ENCODE measurements at regions not wholly inside any gene's neighbourhood (a gene's known extent, or its start where the extent isn't known, plus 50 kb on each side); places are given as distances from the start of the nearest gene placed in this dataset.

- no peak for DNase-seq
Measured at GRCh38 chr1:187091666-187092065, 262.9 kb downstream of the PLA2G4A start.

- no peak for DNase-seq
Measured at GRCh38 chr1:187092104-187092503, 263.4 kb downstream of the PLA2G4A start.

GRCh38 chr1:187096689-187097088 lies 267.9 kb downstream of the PLA2G4A start:
- no peak for DNase-seq

- DNase-seq: no peak
Measured at GRCh38 chr1:187110351-187110750, 281.6 kb downstream of the PLA2G4A start.

GRCh38 chr1:187114792-187115191 lies 286.0 kb downstream of the PLA2G4A start:
- DNase-seq: no peak

- no peak for DNase-seq
Measured at GRCh38 chr1:187121661-187122060, 292.9 kb downstream of the PLA2G4A start.

- DNase-seq: no peak
Measured at GRCh38 chr1:187122566-187122965, 293.8 kb downstream of the PLA2G4A start.

- DNase-seq: no peak
Measured at GRCh38 chr1:187129132-187129531, 300.4 kb downstream of the PLA2G4A start.

- no peak for DNase-seq
Measured at GRCh38 chr1:187143783-187144182, 315.0 kb downstream of the PLA2G4A start.

- DNase-seq: no peak
Measured at GRCh38 chr1:187146388-187146787, 317.6 kb downstream of the PLA2G4A start.

- DNase-seq: no peak
Measured at GRCh38 chr1:187151555-187151954, 322.8 kb downstream of the PLA2G4A start.

GRCh38 chr1:187153047-187153446 lies 324.3 kb downstream of the PLA2G4A start:
- DNase-seq: no peak

GRCh38 chr1:187157115-187157514 lies 328.4 kb downstream of the PLA2G4A start:
- no peak for DNase-seq

- no peak for DNase-seq
Measured at GRCh38 chr1:187157552-187157951, 328.8 kb downstream of the PLA2G4A start.

GRCh38 chr1:187167555-187167954 lies 338.8 kb downstream of the PLA2G4A start:
- DNase-seq: no peak

- DNase-seq: no peak
Measured at GRCh38 chr1:187168297-187168696, 339.5 kb downstream of the PLA2G4A start.

- no peak for DNase-seq
Measured at GRCh38 chr1:187185389-187185788, 356.6 kb downstream of the PLA2G4A start.

GRCh38 chr1:187197685-187198084 lies 368.9 kb downstream of the PLA2G4A start:
- DNase-seq: no peak

- no peak for DNase-seq
Measured at GRCh38 chr1:187203257-187203656, 374.5 kb downstream of the PLA2G4A start.

- DNase-seq: no peak
Measured at GRCh38 chr1:187212377-187212776, 383.6 kb downstream of the PLA2G4A start.

- DNase-seq: no peak
Measured at GRCh38 chr1:187226396-187226795, 397.6 kb downstream of the PLA2G4A start.

- DNase-seq: no peak
Measured at GRCh38 chr1:187228790-187229189, 400.0 kb downstream of the PLA2G4A start.

GRCh38 chr1:187229496-187229895 lies 400.7 kb downstream of the PLA2G4A start:
- no peak for DNase-seq

- DNase-seq: no peak
Measured at GRCh38 chr1:187234706-187235105, 406.0 kb downstream of the PLA2G4A start.

GRCh38 chr1:187236199-187236598 lies 407.4 kb downstream of the PLA2G4A start:
- no peak for DNase-seq

- DNase-seq: no peak
Measured at GRCh38 chr1:187236676-187237075, 407.9 kb downstream of the PLA2G4A start.

Measured in COR-L47 (cell line).